Osteocyte (in vitro differentiated cells): ENCODE measurements at regions not wholly inside any gene's neighbourhood (a gene's known extent, or its start where the extent isn't known, plus 50 kb on each side); places are given as distances from the start of the nearest gene placed in this dataset.

Experiments used
- DNase-seq: peaks from one replicate; pipeline ENCODE4 v3.0.0; 2021; ENCODE audit warnings: mixed read lengths; ENCODE audit not compliant: unreplicated experiment; ENCODE audit errors: extremely low spot score
- H3K27ac Mint-ChIP-seq: one replicate; pipeline ENCODE4 v1.8.0; 2021; ENCODE audit warnings: mild to moderate bottlenecking, mixed read lengths; ENCODE audit not compliant: unreplicated experiment
- H3K27me3 Mint-ChIP-seq: one replicate; pipeline ENCODE4 v1.8.0; 2021; ENCODE audit warnings: mixed read lengths; ENCODE audit not compliant: unreplicated experiment
- H3K36me3 Mint-ChIP-seq: one replicate; pipeline ENCODE4 v1.8.0; 2021; ENCODE audit warnings: mixed read lengths; ENCODE audit not compliant: unreplicated experiment
- H3K4me1 Mint-ChIP-seq: one replicate; pipeline ENCODE4 v1.8.0; 2021; ENCODE audit warnings: mixed read lengths; ENCODE audit not compliant: unreplicated experiment
- H3K4me3 Mint-ChIP-seq: one replicate; pipeline ENCODE4 v1.8.0; 2021; ENCODE audit warnings: mild to moderate bottlenecking, moderate library complexity, mixed read lengths; ENCODE audit not compliant: unreplicated experiment
- H3K9me3 Mint-ChIP-seq: one replicate; pipeline ENCODE4 v1.8.0; 2021; ENCODE audit warnings: mixed read lengths; ENCODE audit not compliant: unreplicated experiment
- CTCF ChIP-seq: fragments of 200-600 bp; sonication (generic); IDR thresholded peaks from 2 replicates; pipeline ENCODE4 v1.5.0; 2021; ENCODE audit warnings: antibody characterized with exemption, mild to moderate bottlenecking, moderate library complexity

GRCh38 chr14:25756876-25757275 lies 706.9 kb upstream of the STXBP6 start:
- H3K4me3 Mint-ChIP-seq: no peak overlapping the region

GRCh38 chr14:25753130-25753529 lies 703.2 kb upstream of the STXBP6 start:
- Mint-ChIP-seq H3K27me3 (no peaks in the 10 kb centered on the region), H3K9me3 (peaks cover 32% of the 10 kb centered on the region), H3K4me1 (no peaks in the 10 kb centered on the region)

More at GRCh38 chr14:25756876-25757275, 706.9 kb upstream of the STXBP6 start:
- DNase-seq: no peak
- Mint-ChIP-seq H3K4me1 (no peaks in the 10 kb centered on the region), H3K27me3 (no peaks in the 10 kb centered on the region), H3K27ac (no peak overlapping the region), H3K36me3 (no peaks in the 10 kb centered on the region), H3K9me3 (peaks cover 43% of the 10 kb centered on the region)
- no peak for TF ChIP-seq CTCF

GRCh38 chr14:25750436-25750835 lies 700.5 kb upstream of the STXBP6 start:
- no peak overlapping the region for H3K4me3 Mint-ChIP-seq
- no peak for TF ChIP-seq CTCF

More at GRCh38 chr14:25753130-25753529, 703.2 kb upstream of the STXBP6 start:
- no peaks in the 10 kb centered on the region for H3K36me3 Mint-ChIP-seq
- no peak overlapping the region for H3K27ac Mint-ChIP-seq
- no peak overlapping the region for H3K4me3 Mint-ChIP-seq
- TF ChIP-seq CTCF: no peak
- no peak for DNase-seq

More at GRCh38 chr14:25750436-25750835, 700.5 kb upstream of the STXBP6 start:
- Mint-ChIP-seq H3K4me1 (no peaks in the 10 kb centered on the region), H3K9me3 (peaks cover 38% of the 10 kb centered on the region), H3K27me3 (no peaks in the 10 kb centered on the region), H3K27ac (no peak overlapping the region), H3K36me3 (no peaks in the 10 kb centered on the region)
- DNase-seq: no peak
